T-helper 2 cell treated with Interferon-gamma antibody and Interleukin-4, amounts not matched to agents 100 ng/mL and 5 ng/mL, for 36 hours (primary cell): ENCODE measurements at regions not wholly inside any gene's neighbourhood (a gene's known extent, or its start where the extent isn't known, plus 50 kb on each side); places are given as distances from the start of the nearest gene placed in this dataset.

ENCODE experiments used
- intact Hi-C: fragments of 100-400 bp; cut with micrococcal nuclease; formaldehyde crosslinking; loops from one replicate; pipeline ENCODE4 v1.15.1; 2023

- intact Hi-C loops = no loop called here
These were observed 472.0 kb upstream of the CHRM3 start for GRCh38 chr1:238914346-238914745.

- intact Hi-C loops = no loop called here
These were observed 473.2 kb upstream of the CHRM3 start for GRCh38 chr1:238913210-238913609.

- intact Hi-C loops = no loop called here
These were observed 474.2 kb upstream of the CHRM3 start for GRCh38 chr1:238912148-238912547.

- intact Hi-C loops = loop anchor here (1.0 kb wide), 1 partner anchor 23 kb away; no protein-coding TSS in a partner anchor
These were observed 483.6 kb upstream of the CHRM3 start for GRCh38 chr1:238902752-238903151.

GRCh38 chr1:238900334-238900865 is 486.0 kb upstream of the CHRM3 start:
- intact Hi-C loops = no loop called here

GRCh38 chr1:238898856-238899255 is 487.5 kb upstream of the CHRM3 start:
- intact Hi-C loops = no loop called here

GRCh38 chr1:238895911-238896310 is 490.5 kb upstream of the CHRM3 start:
- intact Hi-C loops = no loop called here

- intact Hi-C loops = no loop called here
These were observed 493.8 kb upstream of the CHRM3 start for GRCh38 chr1:238892612-238893011.

GRCh38 chr1:238861342-238862066 is 524.9 kb upstream of the CHRM3 start:
- intact Hi-C loops = no loop called here

- intact Hi-C loops = no loop called here
These were observed 552.4 kb upstream of the CHRM3 start for GRCh38 chr1:238833919-238834318.

GRCh38 chr1:238832106-238832505 is 554.3 kb upstream of the CHRM3 start:
- intact Hi-C loops = no loop called here

- intact Hi-C loops = no loop called here
These were observed 556.2 kb upstream of the CHRM3 start for GRCh38 chr1:238830036-238830611.

GRCh38 chr1:238826891-238827290 is 559.5 kb upstream of the CHRM3 start:
- intact Hi-C loops = no loop called here

- intact Hi-C loops = no loop called here
These were observed 563.0 kb upstream of the CHRM3 start for GRCh38 chr1:238823416-238823815.

- intact Hi-C loops = no loop called here
These were observed 575.0 kb upstream of the CHRM3 start for GRCh38 chr1:238811211-238811879.

- intact Hi-C loops = no loop called here
These were observed 595.5 kb upstream of the CHRM3 start for GRCh38 chr1:238790882-238791281.

GRCh38 chr1:238789916-238790667 is 596.3 kb upstream of the CHRM3 start:
- intact Hi-C loops = no loop called here

- intact Hi-C loops = no loop called here
These were observed 598.9 kb upstream of the CHRM3 start for GRCh38 chr1:238787471-238787870.

GRCh38 chr1:238783633-238784032 is 602.7 kb upstream of the CHRM3 start:
- intact Hi-C loops = no loop called here

- intact Hi-C loops = no loop called here
These were observed 606.7 kb upstream of the CHRM3 start for GRCh38 chr1:238779716-238780115.

GRCh38 chr1:238778113-238778512 is 608.3 kb upstream of the CHRM3 start:
- intact Hi-C loops = no loop called here

- intact Hi-C loops = no loop called here
These were observed 608.8 kb upstream of the CHRM3 start for GRCh38 chr1:238777551-238777950.
